Activated naive CD4-positive, alpha-beta T cell treated with anti-CD3 and anti-CD28 coated beads, Interleukin-2, amount 10 ng/mL, durations not matched to agents 7 days and 5 days (primary cell): ENCODE measurements at regions not wholly inside any gene's neighbourhood (a gene's known extent, or its start where the extent isn't known, plus 50 kb on each side); places are given as distances from the start of the nearest gene placed in this dataset.

Experiments
- CTCF ChIA-PET: fragments of 350-600 bp; sonication (Branson Sonifier 250); formaldehyde crosslinking; loops from one replicate; lab custom pipeline; 2021; ENCODE audit warnings: antibody characterized with exemption; lab: Charles Lee
- DNase-seq: peaks from one replicate; pipeline ENCODE4 v3.0.0-alpha.2; 2020
- H3K27ac Mint-ChIP-seq: one replicate; pipeline ENCODE4 v1.8.0; 2021; ENCODE audit warnings: mild to moderate bottlenecking, moderate library complexity, mixed read lengths
- H3K27me3 Mint-ChIP-seq: one replicate; pipeline ENCODE4 v1.8.0; 2021; ENCODE audit warnings: mild to moderate bottlenecking, mixed read lengths
- H3K36me3 Mint-ChIP-seq: one replicate; pipeline ENCODE4 v1.8.0; 2021; ENCODE audit warnings: mixed read lengths
- H3K4me1 Mint-ChIP-seq: one replicate; pipeline ENCODE4 v1.8.0; 2021; ENCODE audit warnings: mixed read lengths
- H3K4me3 Mint-ChIP-seq: one replicate; pipeline ENCODE4 v1.8.0; 2021; ENCODE audit warnings: mild to moderate bottlenecking, moderate library complexity, mixed read lengths
- H3K9me3 Mint-ChIP-seq: one replicate; pipeline ENCODE4 v1.8.0; 2021; ENCODE audit warnings: mixed read lengths

DNA sequence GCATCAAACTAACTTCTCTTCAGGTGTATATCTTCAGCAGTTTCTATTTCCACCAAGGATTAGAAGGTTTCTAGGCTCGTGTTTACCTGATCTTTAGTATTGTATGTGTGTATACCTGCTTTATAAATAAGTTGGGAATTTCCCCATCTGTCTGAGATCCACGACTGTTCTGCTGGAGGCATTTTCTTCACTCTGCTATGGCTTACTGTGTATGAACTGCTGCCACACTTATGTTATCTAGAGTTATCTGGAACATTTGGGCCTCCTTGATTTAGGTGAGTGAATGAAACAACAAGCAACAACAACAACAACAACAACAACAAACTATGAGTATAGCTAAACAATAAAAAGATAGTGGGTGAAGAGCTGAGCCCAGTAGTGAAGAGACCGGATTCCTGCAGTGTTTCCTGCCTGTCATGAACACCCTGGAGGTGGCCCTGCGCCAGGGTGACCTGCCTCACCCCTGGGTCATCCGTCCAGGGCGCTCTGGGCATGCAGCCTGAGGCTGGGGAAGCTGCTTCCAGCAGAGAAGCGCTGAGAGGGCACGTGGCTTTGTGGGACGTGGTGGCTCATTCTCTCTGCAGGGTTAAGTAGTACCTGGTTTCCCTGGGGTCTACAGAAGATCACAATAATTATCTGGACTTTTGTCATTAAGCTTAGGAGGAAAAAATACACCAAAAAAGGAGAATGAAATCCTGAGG, 56.1 kb upstream of the GATA6 start:
- Mint-ChIP-seq H3K9me3 (no peaks in the 10 kb centered on the region), H3K4me3 (no peak overlapping the region), H3K4me1 (no peaks in the 10 kb centered on the region), H3K27ac (no peak overlapping the region), H3K36me3 (no peaks in the 10 kb centered on the region), H3K27me3 (no peaks in the 10 kb centered on the region)
- CTCF ChIA-PET, result no interaction called here
- DNase-seq, result no peak

DNA sequence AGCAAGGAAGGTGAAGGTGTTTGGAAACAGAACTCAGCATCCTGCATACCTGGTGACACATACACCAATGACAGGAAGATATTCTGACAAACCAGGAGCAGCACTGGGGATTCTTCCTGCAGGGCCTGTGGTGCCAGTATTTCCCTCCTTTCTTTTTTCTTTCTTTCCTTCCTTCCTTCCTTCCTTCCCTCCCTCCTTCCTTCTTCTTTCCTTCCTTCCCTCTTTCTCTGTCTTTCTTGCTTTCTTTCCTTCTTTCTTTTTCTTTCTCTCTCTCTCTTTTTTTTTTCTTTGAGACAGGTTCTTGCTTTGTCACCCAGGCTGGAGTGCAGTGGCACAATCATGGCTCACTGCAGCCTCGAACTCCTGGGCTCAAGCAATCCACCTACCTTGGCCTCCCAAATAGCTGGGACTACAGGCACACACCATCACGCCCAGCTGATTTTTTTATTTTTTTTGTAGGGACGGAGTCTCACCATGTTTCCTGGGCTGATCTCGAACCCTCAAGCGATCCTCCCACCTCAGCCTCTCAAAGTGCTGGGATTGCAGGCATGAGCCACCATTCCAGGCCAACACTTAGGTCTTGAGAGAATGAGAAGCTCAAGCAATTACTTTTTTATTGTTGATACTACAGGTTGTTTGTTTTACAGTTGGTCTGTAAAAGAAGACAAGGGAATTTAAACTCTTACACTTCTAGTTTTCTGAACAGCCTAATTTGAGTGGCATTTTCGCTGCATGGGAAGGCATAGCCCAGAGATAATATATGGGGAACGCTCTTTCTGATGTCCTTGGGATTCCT, 54.7 kb upstream of the GATA6 start:
- no peak overlapping the region for H3K4me3 Mint-ChIP-seq
- CTCF ChIA-PET, result no interaction called here

DNA sequence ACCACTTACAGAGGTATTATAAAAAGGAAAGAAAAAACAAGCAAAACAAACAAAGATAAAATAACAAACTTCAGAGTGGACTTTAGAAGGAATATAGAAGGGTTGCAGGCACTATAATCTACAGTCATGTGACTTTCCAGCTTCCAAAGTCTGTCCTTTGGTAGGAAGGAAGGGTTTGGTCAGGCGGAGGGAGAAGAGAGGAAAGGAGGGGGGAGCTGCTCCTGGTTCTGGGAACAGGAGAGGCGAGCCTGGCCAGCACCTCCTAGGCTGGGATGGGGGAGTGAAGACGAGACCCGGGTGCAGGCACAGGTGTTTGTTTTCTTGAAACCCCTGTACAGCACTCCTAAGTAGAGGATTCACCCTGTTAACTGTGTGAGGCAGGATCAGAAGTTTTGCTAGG, 53.8 kb upstream of the GATA6 start:
- no peak overlapping the region for H3K4me3 Mint-ChIP-seq
- H3K36me3 Mint-ChIP-seq, result no peaks in the 10 kb centered on the region
- no peak for DNase-seq
- H3K9me3 Mint-ChIP-seq, result no peaks in the 10 kb centered on the region
- H3K27ac Mint-ChIP-seq, result no peak overlapping the region
- no peaks in the 10 kb centered on the region for H3K27me3 Mint-ChIP-seq
- CTCF ChIA-PET, result no interaction called here
- H3K4me1 Mint-ChIP-seq, result no peaks in the 10 kb centered on the region

More for the DNA sequence above, 54.7 kb upstream of the GATA6 start:
- H3K4me1 Mint-ChIP-seq, result no peaks in the 10 kb centered on the region
- no peaks in the 10 kb centered on the region for H3K36me3 Mint-ChIP-seq
- no peak overlapping the region for H3K27ac Mint-ChIP-seq
- no peaks in the 10 kb centered on the region for H3K9me3 Mint-ChIP-seq
- no peaks in the 10 kb centered on the region for H3K27me3 Mint-ChIP-seq
- DNase-seq, result no peak
